IgD-negative memory B cell (primary cell): ENCODE measurements at regions not wholly inside any gene's neighbourhood (a gene's known extent, or its start where the extent isn't known, plus 50 kb on each side); places are given as distances from the start of the nearest gene placed in this dataset.
"Not testable (repeated sequence)": the region's sequence is repeated elsewhere in the genome, so short reads cannot be mapped to it uniquely, and the experiment has no call there.

Experiments used
- H3K27ac Mint-ChIP-seq, 3 donors: one replicate each; pipeline ENCODE4 v1.8.0; 2020 to 2022; ENCODE audit warnings: mild to moderate bottlenecking in 3 of 3, mixed read lengths in 3 of 3, moderate library complexity in 1 of 3
- H3K27me3 Mint-ChIP-seq: one replicate; pipeline ENCODE4 v1.8.0; 2021; ENCODE audit warnings: mixed read lengths
- H3K36me3 Mint-ChIP-seq: one replicate; pipeline ENCODE4 v1.8.0; 2020; ENCODE audit warnings: mild to moderate bottlenecking, mixed read lengths
- H3K4me1 Mint-ChIP-seq, 3 donors: one replicate each; pipeline ENCODE4 v1.8.0; 2020 to 2022; ENCODE audit warnings: mixed read lengths in 3 of 3, mild to moderate bottlenecking in 1 of 3
- H3K4me3 Mint-ChIP-seq, 4 donors: one replicate each; pipeline ENCODE4 v1.8.0; 2020 to 2022; ENCODE audit warnings: mild to moderate bottlenecking in 4 of 4, mixed read lengths in 4 of 4, moderate library complexity in 3 of 4
- H3K9me3 Mint-ChIP-seq, 3 donors: one replicate each; pipeline ENCODE4 v1.8.0; 2020 to 2021; ENCODE audit warnings: mixed read lengths in 3 of 3, mild to moderate bottlenecking in 1 of 3

DNA sequence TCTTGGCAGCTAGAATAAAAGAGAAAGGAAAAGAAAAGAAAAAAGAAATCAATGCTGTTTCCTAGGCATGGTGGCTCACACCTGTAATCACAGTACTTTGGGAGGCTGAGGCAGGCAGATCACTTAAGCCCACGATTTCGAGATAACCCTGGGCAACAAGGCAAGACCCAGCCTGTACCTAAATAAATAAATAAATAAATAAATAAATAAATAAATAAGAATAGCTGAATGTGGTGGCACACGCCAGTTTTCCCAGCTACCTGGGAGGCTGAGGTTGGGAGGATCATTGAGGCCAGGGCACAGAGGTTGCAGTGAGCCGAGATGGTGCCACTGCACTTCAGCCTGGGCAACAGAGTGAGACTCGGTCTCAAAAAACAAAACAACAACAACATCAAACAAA is 705.0 kb upstream of the SEMA3D start:
- not testable (repeated sequence) for H3K9me3 Mint-ChIP-seq, H3K36me3 Mint-ChIP-seq, H3K27me3 Mint-ChIP-seq, H3K27ac Mint-ChIP-seq, H3K4me3 Mint-ChIP-seq, H3K4me1 Mint-ChIP-seq

DNA sequence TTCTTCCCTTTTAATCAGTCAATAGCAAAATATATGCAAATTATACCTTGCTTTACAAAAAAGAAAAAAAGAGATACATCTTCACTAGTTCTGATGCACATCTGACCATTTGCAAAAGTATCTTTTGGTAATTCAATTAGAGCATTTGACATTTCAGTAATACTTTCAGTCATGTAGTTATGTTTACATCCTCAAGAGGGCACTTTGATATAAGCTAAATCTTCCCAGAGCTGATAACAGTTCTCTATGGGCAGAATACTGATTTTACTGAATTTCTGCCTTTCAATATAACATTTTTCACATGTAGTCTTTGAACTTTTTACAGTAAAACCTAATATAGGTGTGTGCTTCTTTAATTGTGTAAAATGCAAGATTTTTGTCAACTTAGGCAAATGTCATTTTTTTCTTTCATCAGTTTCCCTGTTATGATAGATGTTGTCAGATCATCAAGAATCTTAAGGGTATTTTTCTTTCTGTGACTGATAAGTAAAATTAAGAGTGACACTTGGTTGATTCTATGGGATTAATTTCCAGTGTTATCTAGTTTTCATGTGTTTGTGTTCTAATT is 703.5 kb upstream of the SEMA3D start:
- H3K4me1 Mint-ChIP-seq, result peaks cover 0 to 2% (median 0%) of the 10 kb centered on the region in 3 donors
- H3K4me3 Mint-ChIP-seq, result no peak overlapping the region
- no peaks in the 10 kb centered on the region for H3K27me3 Mint-ChIP-seq
- H3K36me3 Mint-ChIP-seq, result no peaks in the 10 kb centered on the region
- no peaks in the 10 kb centered on the region for H3K9me3 Mint-ChIP-seq
- no peak overlapping the region for H3K27ac Mint-ChIP-seq

DNA sequence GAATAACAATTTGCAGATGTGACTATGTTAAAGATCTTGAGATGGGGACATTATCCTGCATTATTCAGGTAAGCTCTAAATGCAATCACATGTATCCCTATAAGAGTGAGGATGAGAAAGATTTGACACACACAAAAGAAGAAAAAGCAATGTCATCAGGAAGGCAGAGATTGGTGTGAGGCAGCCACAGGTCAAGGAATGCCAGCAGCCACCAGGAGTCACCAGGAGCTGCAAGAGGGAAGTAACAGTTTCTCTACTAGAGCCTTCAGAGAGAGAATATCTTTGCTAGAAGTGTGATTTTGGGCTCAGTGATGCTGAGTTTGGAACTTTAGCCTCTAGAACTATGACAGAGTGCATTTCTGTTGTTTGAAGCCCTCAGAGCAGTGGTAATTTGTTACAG is 700.3 kb upstream of the SEMA3D start:
- no peak overlapping the region for H3K4me3 Mint-ChIP-seq
- H3K36me3 Mint-ChIP-seq, result no peaks in the 10 kb centered on the region
- no peaks in the 10 kb centered on the region for H3K9me3 Mint-ChIP-seq
- no peaks in the 10 kb centered on the region for H3K27me3 Mint-ChIP-seq
- H3K4me1 Mint-ChIP-seq, result no peaks in the 10 kb centered on the region
- H3K27ac Mint-ChIP-seq, result no peak overlapping the region

GRCh38 chr7:85882335-85882734 is 695.5 kb upstream of the SEMA3D start:
- Mint-ChIP-seq H3K27me3 (no peaks in the 10 kb centered on the region), H3K4me1 (no peaks in the 10 kb centered on the region), H3K4me3 (no peak overlapping the region), H3K27ac (no peak overlapping the region), H3K36me3 (no peaks in the 10 kb centered on the region), H3K9me3 (no peaks in the 10 kb centered on the region)

DNA sequence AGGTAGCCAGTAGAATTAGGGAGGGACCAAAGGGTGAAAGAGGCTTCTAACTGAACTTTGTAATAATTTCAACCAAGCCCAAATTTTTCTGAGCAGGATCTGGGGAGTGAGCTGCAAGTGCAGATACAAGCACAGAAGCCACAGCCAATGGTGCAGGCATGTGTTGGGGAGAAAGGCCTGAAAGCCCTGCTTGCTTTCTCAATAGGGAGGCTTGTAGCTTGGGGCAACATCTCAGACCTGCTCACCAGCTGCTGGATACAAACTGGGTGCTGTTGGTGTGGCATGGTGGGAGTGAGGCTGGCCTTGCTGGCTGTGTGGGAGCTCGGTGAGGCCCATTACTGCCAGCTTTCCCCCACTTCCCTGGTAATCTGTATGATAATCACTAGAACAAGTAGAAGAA is 688.5 kb upstream of the SEMA3D start:
- H3K4me1 Mint-ChIP-seq, result no peaks in the 10 kb centered on the region
- no peak overlapping the region for H3K4me3 Mint-ChIP-seq
- peaks cover 3 to 7% (median 4%) of the 10 kb centered on the region in 3 donors for H3K9me3 Mint-ChIP-seq
- H3K27ac Mint-ChIP-seq, result no peak overlapping the region
- no peaks in the 10 kb centered on the region for H3K27me3 Mint-ChIP-seq
- no peaks in the 10 kb centered on the region for H3K36me3 Mint-ChIP-seq

DNA sequence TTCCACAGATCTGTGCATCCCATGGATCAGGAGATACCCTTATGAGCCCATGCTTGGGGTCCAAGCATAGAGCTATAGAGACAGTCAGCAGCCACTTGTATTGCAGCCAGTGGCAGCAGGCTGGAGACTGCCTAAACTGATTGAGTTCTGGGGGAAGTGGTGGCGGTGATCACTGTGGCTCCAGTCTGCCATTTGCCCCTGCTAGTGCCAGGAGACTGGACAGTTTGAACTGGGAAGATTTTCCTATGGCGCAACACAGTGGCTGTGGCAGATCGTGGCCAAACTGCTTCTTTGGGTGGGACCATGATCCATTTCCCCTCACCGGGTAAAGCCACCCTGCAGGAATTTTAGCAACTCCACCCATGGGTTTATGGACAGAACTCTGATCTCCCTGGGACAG is 679.7 kb upstream of the SEMA3D start:
- Mint-ChIP-seq H3K9me3 (peaks cover 3 to 16% (median 8%) of the 10 kb centered on the region in 3 donors), H3K4me1 (no peaks in the 10 kb centered on the region), H3K27ac (no peak overlapping the region), H3K4me3 (no peak overlapping the region), H3K27me3 (no peaks in the 10 kb centered on the region), H3K36me3 (no peaks in the 10 kb centered on the region)

DNA sequence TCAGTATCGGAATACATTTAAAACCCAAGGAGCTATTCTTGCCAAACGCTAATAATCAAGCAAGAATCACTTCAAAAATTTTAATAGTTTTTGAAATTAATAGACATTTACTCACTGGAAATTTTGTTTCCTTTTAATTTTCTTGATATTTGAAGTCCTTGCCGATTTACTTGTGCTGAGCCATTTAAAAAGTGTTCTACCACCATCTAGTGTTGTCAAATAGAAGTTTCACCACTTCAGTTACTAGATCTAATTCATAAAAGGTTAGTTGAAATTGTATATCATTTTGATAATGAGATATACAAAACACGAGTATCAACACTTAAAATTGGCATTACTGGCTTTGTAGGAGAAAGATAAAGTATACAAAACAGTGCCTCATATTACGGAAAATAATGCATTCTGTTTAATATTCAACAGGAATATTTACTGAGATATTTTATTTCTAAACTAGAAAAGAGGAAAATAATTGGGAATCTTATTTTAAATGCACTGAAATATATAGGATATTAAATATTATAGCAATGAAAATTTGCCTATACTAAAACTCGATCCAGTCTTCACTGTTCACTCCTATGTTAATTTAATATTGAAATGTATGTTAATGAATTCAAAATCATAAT is 664.8 kb upstream of the SEMA3D start:
- Mint-ChIP-seq H3K27me3 (no peaks in the 10 kb centered on the region), H3K27ac (no peak overlapping the region), H3K9me3 (no peaks in the 10 kb centered on the region), H3K4me1 (peaks cover 0 to 2% (median 0%) of the 10 kb centered on the region in 3 donors), H3K36me3 (no peaks in the 10 kb centered on the region), H3K4me3 (no peak overlapping the region)

DNA sequence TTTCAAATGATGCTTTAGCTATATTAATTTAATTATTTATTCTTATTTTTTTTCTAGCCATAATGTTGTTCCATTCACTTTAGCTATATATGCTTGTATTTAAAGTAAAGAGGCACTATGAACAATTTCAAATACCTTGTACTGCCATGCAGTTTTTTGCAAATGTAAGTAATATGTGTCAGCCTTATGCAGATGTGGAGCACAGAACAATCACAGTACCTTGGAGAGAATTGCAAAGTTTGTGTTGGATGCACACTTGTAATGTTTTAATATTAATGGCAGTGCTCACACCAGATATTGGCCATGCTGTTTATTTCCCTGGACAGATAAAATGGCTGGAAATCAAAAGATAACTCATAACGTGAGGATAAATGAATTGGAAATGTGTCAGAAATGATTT is 663.5 kb upstream of the SEMA3D start:
- Mint-ChIP-seq H3K36me3 (no peaks in the 10 kb centered on the region), H3K27me3 (no peaks in the 10 kb centered on the region), H3K9me3 (no peaks in the 10 kb centered on the region), H3K27ac (no peak overlapping the region), H3K4me3 (no peak overlapping the region), H3K4me1 (no peaks in the 10 kb centered on the region)

- peaks cover 2 to 11% (median 2%) of the 10 kb centered on the region in 3 donors for H3K9me3 Mint-ChIP-seq
- no peaks in the 10 kb centered on the region for H3K4me1 Mint-ChIP-seq
- no peaks in the 10 kb centered on the region for H3K27me3 Mint-ChIP-seq
- no peak overlapping the region for H3K27ac Mint-ChIP-seq
- no peaks in the 10 kb centered on the region for H3K36me3 Mint-ChIP-seq
- H3K4me3 Mint-ChIP-seq, result no peak overlapping the region
Measured at GRCh38 chr7:85840554-85840953, 653.7 kb upstream of the SEMA3D start.

DNA sequence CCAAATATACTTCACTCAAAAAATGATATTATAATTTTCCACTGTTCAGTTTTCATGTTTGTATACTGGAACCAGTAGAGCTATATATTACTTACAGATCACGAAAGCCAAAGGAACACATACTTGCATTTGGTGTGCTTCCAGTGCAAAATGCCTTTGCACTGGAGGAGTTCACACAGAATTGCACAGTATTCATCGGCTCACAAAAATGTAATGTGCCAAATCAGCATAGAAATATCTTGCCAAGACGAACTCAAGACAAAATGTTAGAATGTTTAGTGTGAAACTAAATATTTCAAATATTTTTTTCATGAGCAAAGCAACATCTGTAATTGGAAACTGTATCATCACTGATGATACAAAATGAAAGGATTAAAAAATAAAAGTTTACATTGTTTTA is 646.2 kb upstream of the SEMA3D start:
- no peak overlapping the region for H3K4me3 Mint-ChIP-seq
- no peaks in the 10 kb centered on the region for H3K27me3 Mint-ChIP-seq
- no peak overlapping the region for H3K27ac Mint-ChIP-seq
- H3K4me1 Mint-ChIP-seq, result no peaks in the 10 kb centered on the region
- no peaks in the 10 kb centered on the region for H3K9me3 Mint-ChIP-seq
- H3K36me3 Mint-ChIP-seq, result no peaks in the 10 kb centered on the region

DNA sequence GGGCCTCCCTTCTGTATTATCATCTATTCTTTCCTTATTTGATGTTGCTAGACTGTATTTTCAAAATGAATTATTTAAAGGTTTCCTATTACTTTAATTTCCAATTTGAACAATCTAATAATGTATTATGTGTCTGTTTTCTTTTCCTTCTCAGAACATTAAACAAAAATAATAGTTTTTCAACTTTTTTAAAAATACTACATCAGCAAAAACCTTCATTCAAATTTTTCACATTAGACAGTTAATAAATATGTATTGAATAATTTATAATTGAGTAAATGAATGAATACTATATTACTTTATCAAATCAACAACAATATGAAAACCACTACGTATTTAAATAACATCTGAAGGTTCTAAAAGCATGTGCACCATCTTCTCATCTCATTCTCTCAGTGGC is 644.1 kb upstream of the SEMA3D start:
- peaks cover 0 to 1% (median 0%) of the 10 kb centered on the region in 3 donors for H3K9me3 Mint-ChIP-seq
- H3K27ac Mint-ChIP-seq, result no peak overlapping the region
- H3K27me3 Mint-ChIP-seq, result no peaks in the 10 kb centered on the region
- H3K4me1 Mint-ChIP-seq, result no peaks in the 10 kb centered on the region
- H3K36me3 Mint-ChIP-seq, result no peaks in the 10 kb centered on the region
- no peak overlapping the region for H3K4me3 Mint-ChIP-seq

DNA sequence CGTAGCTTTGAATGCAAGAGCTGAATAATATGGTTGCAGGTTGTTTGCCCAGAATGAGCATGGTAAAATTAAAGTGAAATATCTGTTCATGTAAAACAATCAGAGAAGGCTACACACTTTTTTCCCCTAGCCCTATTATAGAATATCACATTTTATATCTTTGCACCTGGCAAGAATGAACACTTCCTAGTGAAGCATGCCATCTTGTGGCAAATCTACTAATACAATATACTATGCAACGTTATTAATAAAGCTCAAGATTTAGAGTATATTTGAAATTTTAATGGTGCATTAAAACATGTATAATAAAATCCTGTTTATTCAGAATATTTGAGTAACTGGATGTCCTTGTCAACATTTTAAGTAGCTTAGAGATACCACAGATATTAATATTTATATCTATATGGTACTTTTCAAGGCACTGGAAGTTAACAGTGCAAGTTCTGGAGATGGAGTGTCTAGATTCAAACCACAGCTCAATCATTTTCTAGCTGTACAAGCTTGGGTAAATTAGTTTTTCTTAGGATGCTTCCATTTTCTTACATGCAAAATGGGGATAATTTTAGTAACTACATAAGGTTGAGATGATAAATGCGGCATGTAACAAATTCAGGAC is 643.1 kb upstream of the SEMA3D start:
- peaks cover 0 to 4% (median 0%) of the 10 kb centered on the region in 3 donors for H3K9me3 Mint-ChIP-seq
- H3K4me1 Mint-ChIP-seq, result no peaks in the 10 kb centered on the region
- H3K27ac Mint-ChIP-seq, result no peak overlapping the region
- H3K36me3 Mint-ChIP-seq, result no peaks in the 10 kb centered on the region
- H3K4me3 Mint-ChIP-seq, result no peak overlapping the region
- H3K27me3 Mint-ChIP-seq, result no peaks in the 10 kb centered on the region

DNA sequence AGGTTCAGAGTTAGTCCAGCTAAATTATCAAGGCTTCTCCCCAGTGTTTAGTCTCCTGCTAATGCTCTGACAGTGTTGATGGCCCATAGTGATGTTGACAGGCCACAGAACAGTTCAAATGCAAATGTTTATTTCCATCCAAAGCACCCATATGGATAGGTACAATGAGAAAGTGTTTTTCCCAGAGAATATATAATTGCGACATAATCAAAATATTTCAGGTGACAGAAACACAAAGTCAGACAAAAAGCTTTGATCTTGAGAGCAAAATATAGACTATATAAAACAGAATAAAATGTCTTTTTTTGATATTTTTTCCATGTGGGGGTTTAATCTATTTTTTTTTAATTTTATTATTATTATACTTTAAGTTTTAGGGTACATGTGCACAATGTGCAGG is 642.3 kb upstream of the SEMA3D start:
- H3K27ac Mint-ChIP-seq, result no peak overlapping the region
- no peak overlapping the region for H3K4me3 Mint-ChIP-seq
- H3K36me3 Mint-ChIP-seq, result no peaks in the 10 kb centered on the region
- peaks cover 0 to 4% (median 0%) of the 10 kb centered on the region in 3 donors for H3K9me3 Mint-ChIP-seq
- no peaks in the 10 kb centered on the region for H3K27me3 Mint-ChIP-seq
- H3K4me1 Mint-ChIP-seq, result no peaks in the 10 kb centered on the region

DNA sequence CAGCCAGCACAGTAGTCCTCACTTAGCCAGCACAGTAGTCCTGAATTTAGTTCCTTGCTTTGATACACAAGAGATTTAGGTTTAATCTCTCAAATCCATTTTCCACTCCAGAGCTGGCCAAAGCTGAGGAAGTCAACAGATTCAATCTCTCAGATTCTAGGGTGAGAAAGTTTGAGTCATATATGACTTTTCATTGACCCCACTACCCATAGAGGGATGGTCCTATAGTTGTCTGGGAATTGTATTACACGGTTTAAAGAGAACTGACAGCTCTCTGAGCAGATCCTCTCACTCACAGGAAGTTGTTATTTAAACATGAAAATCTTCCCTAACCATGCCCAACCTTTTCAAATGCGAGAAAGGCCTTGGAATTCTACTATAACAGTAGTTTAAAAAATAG is 641.8 kb upstream of the SEMA3D start:
- Mint-ChIP-seq H3K27ac (no peak overlapping the region), H3K27me3 (no peaks in the 10 kb centered on the region), H3K36me3 (no peaks in the 10 kb centered on the region), H3K4me1 (no peaks in the 10 kb centered on the region), H3K4me3 (no peak overlapping the region), H3K9me3 (peaks cover 0 to 4% (median 0%) of the 10 kb centered on the region in 3 donors)

DNA sequence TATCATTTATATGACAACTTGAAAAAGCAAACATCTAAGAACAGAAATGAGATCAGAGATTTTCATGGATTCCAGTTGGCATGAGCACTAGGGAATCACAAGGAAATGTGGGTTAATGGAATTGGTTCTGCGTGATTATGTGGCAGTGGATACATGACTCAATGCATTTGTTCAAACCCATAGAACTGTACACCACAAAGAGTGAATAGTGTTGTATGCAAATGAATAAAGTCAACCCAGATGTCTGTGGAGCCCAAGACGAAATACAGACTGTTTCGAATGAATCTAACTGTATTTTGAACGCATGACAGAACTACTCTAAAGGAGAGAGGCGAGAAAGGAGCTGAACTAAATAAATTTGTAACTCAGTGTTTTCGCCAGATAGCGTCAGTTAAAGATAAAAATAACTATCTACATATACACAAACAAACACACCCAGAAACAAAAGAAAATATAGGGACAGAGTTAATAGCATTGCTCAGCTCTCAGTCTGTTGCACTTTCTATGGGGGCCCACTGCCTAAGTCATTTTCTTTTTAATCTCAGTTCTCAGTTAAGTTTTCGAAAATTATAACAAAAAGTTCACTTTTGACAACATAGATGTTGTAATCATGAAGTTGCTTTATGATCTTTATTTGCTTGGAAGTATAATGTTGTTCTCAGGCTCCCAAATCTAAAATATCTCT is 636.7 kb upstream of the SEMA3D start:
- Mint-ChIP-seq H3K27ac (no peak overlapping the region), H3K27me3 (no peaks in the 10 kb centered on the region), H3K9me3 (peaks cover 0 to 4% (median 0%) of the 10 kb centered on the region in 3 donors), H3K4me3 (no peak overlapping the region), H3K4me1 (no peaks in the 10 kb centered on the region), H3K36me3 (no peaks in the 10 kb centered on the region)

DNA sequence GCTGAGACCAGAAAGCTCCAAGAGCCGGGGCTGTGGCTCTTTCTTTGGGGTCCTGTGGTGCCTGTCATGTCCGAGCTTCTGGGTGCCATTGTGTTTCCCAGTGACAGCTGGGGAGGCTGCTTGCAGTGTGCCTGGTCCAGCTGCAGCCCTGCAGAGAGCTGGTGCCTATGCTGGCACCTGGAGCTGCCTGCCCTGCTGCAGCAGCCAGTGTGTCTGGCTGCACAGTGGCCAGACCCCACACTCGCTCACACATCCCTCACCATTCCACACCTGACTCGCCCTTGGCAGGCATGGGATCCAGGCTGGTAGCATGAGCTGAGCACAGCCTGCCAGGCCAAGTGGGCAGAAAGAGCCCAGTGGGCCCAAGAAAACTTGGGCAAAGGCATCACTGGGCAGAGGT is 635.1 kb upstream of the SEMA3D start:
- no peak overlapping the region for H3K4me3 Mint-ChIP-seq
- peaks cover 0 to 4% (median 0%) of the 10 kb centered on the region in 3 donors for H3K9me3 Mint-ChIP-seq
- no peaks in the 10 kb centered on the region for H3K4me1 Mint-ChIP-seq
- H3K27ac Mint-ChIP-seq, result no peak overlapping the region
- no peaks in the 10 kb centered on the region for H3K27me3 Mint-ChIP-seq
- no peaks in the 10 kb centered on the region for H3K36me3 Mint-ChIP-seq
